WTC11 (cell line): ENCODE measurements at regions not wholly inside any gene's neighbourhood (a gene's known extent, or its start where the extent isn't known, plus 50 kb on each side); places are given as distances from the start of the nearest gene placed in this dataset.

Experiments
- AR ChIP-seq: fragments of 250-450 bp; sonication (Bioruptor Pico); IDR thresholded peaks from 2 replicates; pipeline ENCODE4 v1.9.0; 2021; ENCODE audit warnings: mild to moderate bottlenecking
- ATF1 ChIP-seq: sonication (generic); formaldehyde crosslinking; IDR thresholded peaks from 2 replicates; pipeline ENCODE4 v1.8.1; 2023; ENCODE audit warnings: mild to moderate bottlenecking, moderate library complexity, missing genetic modification reagents
- CTCF ChIP-seq: fragments of 200-600 bp; IDR thresholded peaks from 2 replicates; pipeline ENCODE4 v1.8.0; 2022; ENCODE audit warnings: antibody characterized with exemption
- ESRRA ChIP-seq: sonication (generic); formaldehyde crosslinking; IDR thresholded peaks from 2 replicates; pipeline ENCODE4 v1.8.1; 2022; ENCODE audit warnings: mild to moderate bottlenecking, missing genetic modification reagents, borderline replicate concordance
- FOXK1 ChIP-seq: sonication (generic); formaldehyde crosslinking; IDR thresholded peaks from 2 replicates; pipeline ENCODE4 v1.8.0; 2022; ENCODE audit warnings: mild to moderate bottlenecking, moderate library complexity, missing genetic modification reagents
- FOXP1 ChIP-seq: sonication (generic); formaldehyde crosslinking; IDR thresholded peaks from 2 replicates; pipeline ENCODE4 v1.8.0; 2022; ENCODE audit warnings: missing genetic modification reagents, mild to moderate bottlenecking, moderate library complexity, borderline replicate concordance
- NFYB ChIP-seq: sonication (generic); formaldehyde crosslinking; conservative IDR thresholded peaks from 2 replicates; pipeline ENCODE4 v1.8.0; 2022; ENCODE audit warnings: low read depth, missing genetic modification reagents
- NR2C2 ChIP-seq: sonication (generic); formaldehyde crosslinking; IDR thresholded peaks from 2 replicates; pipeline ENCODE4 v1.8.0; 2022; ENCODE audit warnings: mild to moderate bottlenecking, missing genetic modification reagents
- RELA ChIP-seq: sonication (generic); formaldehyde crosslinking; IDR thresholded peaks from 2 replicates; pipeline ENCODE4 v1.8.1; 2022; ENCODE audit warnings: missing genetic modification reagents, mild to moderate bottlenecking, borderline replicate concordance
- SP1 ChIP-seq: sonication (generic); formaldehyde crosslinking; conservative IDR thresholded peaks from 2 replicates; pipeline ENCODE4 v1.8.1; 2022; ENCODE audit warnings: missing genetic modification reagents
- TEAD1 ChIP-seq: sonication (generic); formaldehyde crosslinking; IDR thresholded peaks from 2 replicates; pipeline ENCODE4 v1.8.0; 2022; ENCODE audit warnings: mild to moderate bottlenecking, missing genetic modification reagents
- TP53 ChIP-seq: sonication (generic); formaldehyde crosslinking; IDR thresholded peaks from 2 replicates; pipeline ENCODE4 v1.8.1; 2023; ENCODE audit warnings: mild to moderate bottlenecking, missing genetic modification reagents
- ZBTB43 ChIP-seq: sonication (generic); formaldehyde crosslinking; IDR thresholded peaks from 2 replicates; pipeline ENCODE4 v1.8.1; 2023; ENCODE audit warnings: mild to moderate bottlenecking, missing genetic modification reagents

- no peak for TF ChIP-seq SP1 (CRISPR knock-in tag)
- TF ChIP-seq FOXK1: no peak
- TF ChIP-seq ESRRA (CRISPR knock-in tag): no peak
- TF ChIP-seq CTCF: no peak
- TF ChIP-seq TEAD1 (CRISPR knock-in tag): no peak
- TF ChIP-seq NR2C2 (CRISPR knock-in tag): no peak
- no peak for TF ChIP-seq FOXP1
- no peak for TF ChIP-seq RELA
- TF ChIP-seq AR (CRISPR knock-in tag): no peak
- TF ChIP-seq TP53 (CRISPR knock-in tag): no peak
- TF ChIP-seq ZBTB43 (CRISPR knock-in tag): no peak
- no peak for TF ChIP-seq NFYB (CRISPR knock-in tag)
- TF ChIP-seq ATF1 (CRISPR knock-in tag): no peak
Measured at GRCh38 chr5:87581661-87582060, 168.9 kb upstream of the CCNH start.
